IMR-90 (cell line): ENCODE measurements at regions not wholly inside any gene's neighbourhood (a gene's known extent, or its start where the extent isn't known, plus 50 kb on each side); places are given as distances from the start of the nearest gene placed in this dataset.

ENCODE experiments used
- ATAC-seq: fragments of 200-7000 bp; cut with Tn5 transposase; 2 replicates; pipeline ENCODE4 v1.9.1; 2020; ENCODE audit warnings: low read depth, mild to moderate bottlenecking, moderate library complexity
- BruUV-seq: library from RNA; stranded (reverse); fragments of 400-500 nt; replicated peaks from 2 replicates; lab custom pipeline; 2021; lab: Mats Ljungman, UMichigan
- CTCF ChIA-PET: fragments of 300-600 bp; formaldehyde crosslinking; extraction: SDS; loops from one replicate; lab custom pipeline; 2021; ENCODE audit warnings: antibody characterized with exemption; lab: Yijun Ruan, JAX
- POLR2A ChIA-PET: fragments of 300-600 bp; sonication (Branson Sonifier 250); formaldehyde crosslinking; loops from one replicate; lab custom pipeline; 2022; ENCODE audit warnings: antibody characterized with exemption; ENCODE audit not compliant: unreplicated experiment; lab: Charles Lee
- DNase-seq: peaks from one replicate; pipeline ENCODE4 v3.0.0; 2013
- H2AFZ ChIP-seq: replicated peaks from 2 replicates; pipeline ENCODE3; 2013; ENCODE audit warnings: low read length, mild to moderate bottlenecking; ENCODE audit not compliant: poor library complexity
- H2AK5ac ChIP-seq: 2 replicates; pipeline ENCODE4 v1.6.1; 2013; ENCODE audit warnings: low read depth, low read length, inconsistent platforms
- H2AK9ac ChIP-seq: replicated peaks from 2 replicates; pipeline ENCODE3; 2013; ENCODE audit warnings: mild to moderate bottlenecking, low read depth, low read length, moderate library complexity; ENCODE audit not compliant: poor library complexity
- H2BK120ac ChIP-seq: 2 replicates; pipeline ENCODE4 v1.6.1; 2013; ENCODE audit warnings: low read depth, low read length, inconsistent platforms
- H2BK15ac ChIP-seq: 3 replicates; pipeline ENCODE4 v1.6.1; 2013; ENCODE audit warnings: low read depth, low read length, inconsistent platforms
- H2BK20ac ChIP-seq: 2 replicates; pipeline ENCODE4 v1.6.1; 2013; ENCODE audit warnings: low read depth, mild to moderate bottlenecking, inconsistent platforms, low read length, moderate library complexity
- H2BK5ac ChIP-seq: 2 replicates; pipeline ENCODE4 v1.6.1; 2013; ENCODE audit warnings: mild to moderate bottlenecking, low read depth, low read length, inconsistent platforms; ENCODE audit not compliant: poor library complexity, severe bottlenecking
- H3K14ac ChIP-seq: replicated peaks from 2 replicates; pipeline ENCODE4 v1.6.1; 2013; ENCODE audit warnings: low read depth, low read length, inconsistent platforms
- H3K18ac ChIP-seq: 2 replicates; pipeline ENCODE4 v1.6.1; 2013; ENCODE audit warnings: low read depth, low read length, control low read depth
- H3K23ac ChIP-seq: 2 replicates; pipeline ENCODE4 v1.6.1; 2013; ENCODE audit warnings: low read depth, low read length, inconsistent platforms
- H3K27ac ChIP-seq: 2 replicates; pipeline ENCODE4 v1.5.1; 2013; ENCODE audit warnings: mild to moderate bottlenecking, control low read depth, low read length; ENCODE audit not compliant: insufficient read depth
- H3K27me3 ChIP-seq: 2 replicates; pipeline ENCODE4 v1.6.1; 2013; ENCODE audit warnings: low read length; ENCODE audit not compliant: control insufficient read depth, insufficient read depth
- H3K36me3 ChIP-seq: 2 replicates; pipeline ENCODE4 v1.6.1; 2013; ENCODE audit warnings: low read length, mixed read lengths; ENCODE audit not compliant: control insufficient read depth, insufficient read depth
- H3K4ac ChIP-seq: 2 replicates; pipeline ENCODE4 v1.6.1; 2013; ENCODE audit warnings: low read depth, low read length, inconsistent platforms
- H3K4me1 ChIP-seq: 2 replicates; pipeline ENCODE4 v1.6.1; 2013; ENCODE audit warnings: low read length, mixed read lengths; ENCODE audit not compliant: control insufficient read depth, insufficient read depth
- H3K4me2 ChIP-seq: 2 replicates; pipeline ENCODE4 v1.6.1; 2013; ENCODE audit warnings: low read depth, mild to moderate bottlenecking, control low read depth, low read length, moderate library complexity
- H3K4me3 ChIP-seq: 2 replicates; pipeline ENCODE4 v1.5.1; 2013; ENCODE audit warnings: low read depth, mild to moderate bottlenecking, control low read depth, low read length, moderate library complexity; ENCODE audit not compliant: insufficient read depth
- H3K56ac ChIP-seq: 2 replicates; pipeline ENCODE4 v1.6.1; 2013; ENCODE audit warnings: low read length, inconsistent platforms; ENCODE audit not compliant: insufficient read depth; ENCODE audit errors: extremely low read depth
- H3K79me1 ChIP-seq, 2 experiments: 2 replicates each; pipeline ENCODE4 v1.6.1; 2013; ENCODE audit warnings: low read length in 2 of 2, inconsistent platforms in 1 of 2, low read depth in 1 of 2
- H3K9ac ChIP-seq: 2 replicates; pipeline ENCODE4 v1.6.1; 2013; ENCODE audit warnings: low read depth, low read length, control low read depth
- H3K9me1 ChIP-seq: 2 replicates; pipeline ENCODE4 v1.6.1; 2013; ENCODE audit warnings: low read length, inconsistent platforms; ENCODE audit not compliant: insufficient read depth
- H3K9me3 ChIP-seq: 2 replicates; pipeline ENCODE4 v1.6.1; 2013; ENCODE audit warnings: low read length; ENCODE audit not compliant: control insufficient read depth, insufficient read depth
- H4K20me1 ChIP-seq: 2 replicates; pipeline ENCODE4 v1.6.1; 2013; ENCODE audit warnings: low read length, inconsistent platforms; ENCODE audit not compliant: insufficient read depth
- H4K5ac ChIP-seq: 2 replicates; pipeline ENCODE4 v1.6.1; 2013; ENCODE audit warnings: mild to moderate bottlenecking, low read depth, low read length, control low read depth
- H4K8ac ChIP-seq, 2 experiments: 2 replicates each; pipeline ENCODE4 v1.6.1; 2013; ENCODE audit warnings: low read depth in 2 of 2, low read length in 2 of 2, control low read depth in 1 of 2, inconsistent platforms in 1 of 2
- H4K91ac ChIP-seq: 2 replicates; pipeline ENCODE4 v1.6.1; 2013; ENCODE audit warnings: low read depth, low read length, inconsistent platforms; ENCODE audit not compliant: insufficient read depth
- BHLHE40 ChIP-seq: fragments of 150-350 bp; IDR thresholded peaks from 2 replicates; pipeline ENCODE4 v1.6.1; 2016; ENCODE audit warnings: mild to moderate bottlenecking, low read depth, low read length
- CEBPB ChIP-seq: IDR thresholded peaks from 2 replicates; pipeline ENCODE4 v1.6.1; 2012; ENCODE audit warnings: low read depth, low read length, improper control_type of control experiment
- CHD1 ChIP-seq: IDR thresholded peaks from 2 replicates; pipeline ENCODE4 v1.6.1; 2012; ENCODE audit warnings: low read depth, low read length, improper control_type of control experiment
- MAFK ChIP-seq: IDR thresholded peaks from 2 replicates; pipeline ENCODE4 v1.6.1; 2012; ENCODE audit warnings: low read depth, low read length, improper control_type of control experiment
- MAZ ChIP-seq: IDR thresholded peaks from 2 replicates; pipeline ENCODE4 v1.6.1; 2012; ENCODE audit warnings: low read depth, mild to moderate bottlenecking, low read length, improper control_type of control experiment, moderate library complexity, borderline replicate concordance
- MXI1 ChIP-seq: IDR thresholded peaks from 2 replicates; pipeline ENCODE4 v1.6.1; 2012; ENCODE audit warnings: low read depth, mild to moderate bottlenecking, low read length, moderate library complexity, borderline replicate concordance
- NFE2L2 ChIP-seq: fragments of 150-350 bp; IDR thresholded peaks from 2 replicates; pipeline ENCODE4 v1.6.1; 2016; ENCODE audit warnings: low read depth, mild to moderate bottlenecking, low read length
- RAD21 ChIP-seq: IDR thresholded peaks from 2 replicates; pipeline ENCODE4 v1.6.1; 2012; ENCODE audit warnings: low read length, improper control_type of control experiment
- RCOR1 ChIP-seq: IDR thresholded peaks from 2 replicates; pipeline ENCODE4 v1.6.1; 2012; ENCODE audit warnings: mild to moderate bottlenecking, low read length, improper control_type of control experiment; ENCODE audit not compliant: insufficient replicate concordance
- RFX5 ChIP-seq: IDR thresholded peaks from 2 replicates; pipeline ENCODE4 v1.8.0; 2012; ENCODE audit warnings: low read depth, mild to moderate bottlenecking, low read length, moderate library complexity
- SMC3 ChIP-seq: fragments of 150-350 bp; IDR thresholded peaks from 2 replicates; pipeline ENCODE4 v1.6.1; 2016; ENCODE audit warnings: low read depth, mild to moderate bottlenecking, antibody characterized with exemption, low read length, moderate library complexity
- WGBS, 2 experiments: methylation state at CpG; one replicate each; pipeline versions ENCODE4 v1.1.5 to v1.1.7; 2013; ENCODE audit warnings: missing lambda C conversion rate in 2 of 2; ENCODE audit not compliant: insufficient read length in 1 of 2; ENCODE audit errors: extremely low coverage in 2 of 2; 5-methylcytosine and 5-hydroxymethylcytosine counted together
- dilution Hi-C: fragments of 300-500 bp; cut with HindIII; formaldehyde crosslinking; loops from one replicate; pipeline ENCODE4 v1.14.3; 2018; ENCODE audit warnings: low sequenced_read_pairs; ENCODE audit not compliant: unreplicated experiment
- in situ Hi-C: fragments of 300-500 bp; cut with MboI; formaldehyde crosslinking; loops from 3 replicates; pipeline ENCODE4 v1.14.3; 2019; ENCODE audit warnings: low sequenced_read_pairs, inconsistent platforms, mixed read lengths
- intact Hi-C: fragments of 100-400 bp; cut with micrococcal nuclease; formaldehyde crosslinking; loops from 2 replicates; pipeline ENCODE4 v1.10.0; 2022
- TF ChIP-seq, protein P1 (sequence below): fragments of 150-350 bp; IDR thresholded peaks from 2 replicates; pipeline ENCODE4 v1.6.1; 2017; ENCODE audit warnings: mild to moderate bottlenecking, antibody characterized with exemption, low read length, low read depth

DNA sequence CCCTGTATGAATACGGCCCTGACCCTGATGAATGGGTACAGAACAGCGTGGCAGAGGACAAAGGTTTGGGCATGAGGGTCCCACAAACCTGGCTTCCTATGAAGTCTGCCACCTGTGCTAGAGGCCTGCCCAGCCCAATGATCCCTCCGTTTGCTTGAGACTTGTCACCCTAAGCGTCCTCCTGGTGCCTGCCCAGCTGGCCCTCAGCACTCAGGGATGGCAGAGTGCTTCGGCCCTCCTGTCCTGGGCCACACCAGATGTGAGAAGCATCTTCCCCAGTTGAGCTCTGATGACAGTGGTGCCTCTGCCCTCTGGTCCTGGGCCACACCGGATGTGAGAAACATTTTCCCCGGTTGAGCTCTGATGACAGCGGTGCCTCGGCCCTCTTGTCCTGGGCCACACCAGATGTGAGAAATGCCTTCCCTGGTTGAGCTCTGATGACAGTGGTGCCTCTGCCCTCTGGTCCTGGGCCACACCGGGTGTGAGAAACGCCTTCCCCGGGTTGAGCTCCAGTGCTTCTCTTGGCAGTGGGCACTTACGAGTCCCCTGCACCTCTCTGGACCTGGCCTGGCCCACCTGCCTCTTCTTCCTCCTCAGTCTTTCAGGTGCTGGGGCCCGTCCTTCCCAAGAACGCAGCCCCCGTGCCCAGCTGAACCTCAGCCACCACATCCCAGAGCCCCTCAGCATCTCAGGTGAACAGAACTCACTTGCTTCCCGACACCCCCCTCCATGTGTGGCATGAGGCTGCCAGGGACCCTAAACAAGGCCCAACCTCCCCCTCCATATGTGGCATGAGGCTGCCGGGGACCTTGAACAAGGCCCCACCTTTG is 253.1 kb upstream of the IRX1 start:
- Histone ChIP-seq H3K36me3 (no peaks in the 10 kb centered on the region), H3K9me1 (no peaks in the 10 kb centered on the region), H2BK15ac (no peak overlapping the region), H4K8ac (no peak overlapping the region), H3K4ac (no peak overlapping the region), H2BK120ac (no peak overlapping the region), H4K20me1 (no peaks in the 10 kb centered on the region), H2BK20ac (no peak overlapping the region), H3K56ac (no peak overlapping the region), H4K5ac (no peak overlapping the region), H3K4me3 (no peak overlapping the region), H2AK5ac (no peak overlapping the region), H3K23ac (no peak overlapping the region), H3K14ac (no peak overlapping the region), H3K4me1 (no peaks in the 10 kb centered on the region), H4K91ac (no peak overlapping the region), H3K27ac (no peak overlapping the region), H3K18ac (no peak overlapping the region), H2BK5ac (no peak overlapping the region), H3K79me1 (no peaks in the 10 kb centered on the region), H2AK9ac (no peak overlapping the region), H3K4me2 (no peak overlapping the region), H2AFZ (no peak overlapping the region), H3K27me3 (no peaks in the 10 kb centered on the region), H3K9me3 (peaks cover 46% of the 10 kb centered on the region), H3K9ac (no peak overlapping the region)
- ChIA-PET CTCF (no interaction called here), POLR2A (no interaction called here)
- dilution Hi-C loops: no loop called here
- BruUV-seq: no TSS peak
- WGBS, 2 experiments: 69% methylated on average over 11 of the region's 18 CpGs; no CpG with 5 or more reads in 1 of the 2 experiments
- in situ Hi-C loops: no loop called here
- intact Hi-C loops: no loop called here
- TF ChIP-seq RAD21 (no peak), CEBPB (no peak), SMC3 (no peak), RFX5 (no peak), BHLHE40 (no peak), CHD1 (no peak), MAFK (no peak), RCOR1 (no peak), MXI1 (no peak), MAZ (no peak), NFE2L2 (no peak)
- TF ChIP-seq, protein P1, sequence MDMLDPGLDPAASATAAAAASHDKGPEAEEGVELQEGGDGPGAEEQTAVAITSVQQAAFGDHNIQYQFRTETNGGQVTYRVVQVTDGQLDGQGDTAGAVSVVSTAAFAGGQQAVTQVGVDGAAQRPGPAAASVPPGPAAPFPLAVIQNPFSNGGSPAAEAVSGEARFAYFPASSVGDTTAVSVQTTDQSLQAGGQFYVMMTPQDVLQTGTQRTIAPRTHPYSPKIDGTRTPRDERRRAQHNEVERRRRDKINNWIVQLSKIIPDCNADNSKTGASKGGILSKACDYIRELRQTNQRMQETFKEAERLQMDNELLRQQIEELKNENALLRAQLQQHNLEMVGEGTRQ: no peak
- DNase-seq: no peak
- ATAC-seq: no peak
